ENCODE measurements at regions not wholly inside any gene's neighbourhood (a gene's known extent, or its start where the extent isn't known, plus 50 kb on each side); places are given as distances from the start of the nearest gene placed in this dataset.

DNA sequence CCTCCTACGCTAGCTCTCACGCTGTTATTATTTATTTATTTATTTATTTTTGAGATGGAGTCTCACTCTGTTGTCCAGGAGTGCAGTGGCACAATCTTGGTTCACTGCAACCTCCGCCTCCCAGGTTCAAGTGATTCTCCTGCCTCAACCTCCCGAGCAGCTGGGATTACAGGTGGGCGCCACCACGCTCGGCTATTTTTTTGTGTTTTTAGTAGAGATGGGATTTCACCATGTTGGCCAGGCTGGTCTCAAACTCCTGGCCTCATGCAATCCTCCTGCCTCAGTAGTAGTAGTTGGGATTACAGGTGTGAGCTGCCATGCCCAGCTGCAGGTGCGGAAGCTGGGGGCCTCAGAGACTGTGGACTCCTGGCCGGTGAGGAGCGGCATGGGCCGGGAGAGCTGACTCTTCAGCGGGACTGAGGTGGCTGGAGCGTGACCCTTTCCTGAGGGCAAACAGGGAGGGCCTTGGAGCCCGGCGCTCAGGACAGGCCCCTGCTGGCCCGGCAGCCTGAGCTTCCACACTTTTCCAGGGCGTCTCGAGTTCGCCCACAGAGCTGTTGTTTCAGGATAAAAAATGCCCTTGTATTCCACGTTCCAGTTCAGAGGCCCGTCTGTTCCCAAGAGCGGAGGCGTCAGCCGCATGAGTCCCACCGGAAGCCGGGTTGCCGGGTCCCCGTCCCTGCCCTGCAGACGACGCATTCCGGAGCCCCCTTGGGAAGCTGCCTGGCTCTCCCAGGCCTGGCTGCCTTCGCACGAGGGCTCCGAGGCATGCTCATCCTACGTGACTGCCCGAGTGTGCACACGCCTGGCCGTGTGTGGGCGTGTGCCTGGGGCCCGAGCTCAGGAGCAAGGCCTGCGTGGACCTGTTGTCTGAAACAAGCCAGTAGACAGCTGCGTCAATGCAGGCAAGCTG, 126.2 kb downstream of the SIK1 start:
- Histone ChIP-seq H3F3A (ENCODE audit: low read depth) (no peaks in the 10 kb centered on the region), H3K36me3 (no peaks in the 10 kb centered on the region), H3K9me3 (ENCODE audit: low read depth) (no peaks in the 10 kb centered on the region), H2AFZ (replicated peaks) (no peak overlapping the region), H3K79me2 (ENCODE audit: low read depth) (no peaks in the 10 kb centered on the region), H3K9ac (no peak overlapping the region), H3K4me1 (no peaks in the 10 kb centered on the region), H3K27ac (no peak overlapping the region), H4K20me1 (ENCODE audit: low read depth) (no peaks in the 10 kb centered on the region), H3K27me3 (no peaks in the 10 kb centered on the region), H3K4me2 (no peak overlapping the region), H3K4me3 (no peak overlapping the region)
- H3K4me1 Mint-ChIP-seq = peaks cover 34% of the 10 kb centered on the region
- no peak for DNase-seq (ENCODE audit: low spot score)
- H3K27ac Mint-ChIP-seq = no peak overlapping the region
- no peak overlapping the region for H3K4me3 Mint-ChIP-seq
- TF ChIP-seq EZH2phosphoT487 (IDR thresholded peaks at IDR 0.05) = no peak
- TF ChIP-seq, protein P1, sequence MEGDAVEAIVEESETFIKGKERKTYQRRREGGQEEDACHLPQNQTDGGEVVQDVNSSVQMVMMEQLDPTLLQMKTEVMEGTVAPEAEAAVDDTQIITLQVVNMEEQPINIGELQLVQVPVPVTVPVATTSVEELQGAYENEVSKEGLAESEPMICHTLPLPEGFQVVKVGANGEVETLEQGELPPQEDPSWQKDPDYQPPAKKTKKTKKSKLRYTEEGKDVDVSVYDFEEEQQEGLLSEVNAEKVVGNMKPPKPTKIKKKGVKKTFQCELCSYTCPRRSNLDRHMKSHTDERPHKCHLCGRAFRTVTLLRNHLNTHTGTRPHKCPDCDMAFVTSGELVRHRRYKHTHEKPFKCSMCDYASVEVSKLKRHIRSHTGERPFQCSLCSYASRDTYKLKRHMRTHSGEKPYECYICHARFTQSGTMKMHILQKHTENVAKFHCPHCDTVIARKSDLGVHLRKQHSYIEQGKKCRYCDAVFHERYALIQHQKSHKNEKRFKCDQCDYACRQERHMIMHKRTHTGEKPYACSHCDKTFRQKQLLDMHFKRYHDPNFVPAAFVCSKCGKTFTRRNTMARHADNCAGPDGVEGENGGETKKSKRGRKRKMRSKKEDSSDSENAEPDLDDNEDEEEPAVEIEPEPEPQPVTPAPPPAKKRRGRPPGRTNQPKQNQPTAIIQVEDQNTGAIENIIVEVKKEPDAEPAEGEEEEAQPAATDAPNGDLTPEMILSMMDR (IDR thresholded peaks at IDR 0.05) = no peak
- TF ChIP-seq EZH2 (IDR thresholded peaks at IDR 0.05) = no peak
- peaks cover 13% of the 10 kb centered on the region for H3K27me3 Mint-ChIP-seq (ENCODE audit: insufficient read depth, low read depth)
- H3K9me3 Mint-ChIP-seq = peaks cover 2% of the 10 kb centered on the region
- H3K36me3 Mint-ChIP-seq = no peaks in the 10 kb centered on the region

GRCh38 chr21:43299441-43300277, 127.3 kb downstream of the SIK1 start:
- Histone ChIP-seq H3K27me3 (no peaks in the 10 kb centered on the region), H2AFZ (replicated peaks) (no peak overlapping the region), H3K79me2 (ENCODE audit: low read depth) (no peaks in the 10 kb centered on the region), H3K27ac (no peak overlapping the region), H3K4me2 (no peak overlapping the region), H3K36me3 (no peaks in the 10 kb centered on the region), H4K20me1 (ENCODE audit: low read depth) (no peaks in the 10 kb centered on the region), H3K4me1 (no peaks in the 10 kb centered on the region), H3K9me3 (ENCODE audit: low read depth) (no peaks in the 10 kb centered on the region), H3K9ac (no peak overlapping the region), H3F3A (ENCODE audit: low read depth) (no peaks in the 10 kb centered on the region), H3K4me3 (no peak overlapping the region)
- H3K27ac Mint-ChIP-seq = peak overlapping the region; percentile 58
- H3K36me3 Mint-ChIP-seq = no peaks in the 10 kb centered on the region
- peaks cover 5% of the 10 kb centered on the region for H3K9me3 Mint-ChIP-seq
- DNase-seq (ENCODE audit: low spot score) = no peak
- H3K4me3 Mint-ChIP-seq = no peak overlapping the region
- TF ChIP-seq EZH2 (IDR thresholded peaks at IDR 0.05) (no peak), EZH2phosphoT487 (IDR thresholded peaks at IDR 0.05) (no peak)
- TF ChIP-seq, protein P1 (IDR thresholded peaks at IDR 0.05) = no peak
- peaks cover 34% of the 10 kb centered on the region for H3K4me1 Mint-ChIP-seq
- H3K27me3 Mint-ChIP-seq (ENCODE audit: insufficient read depth, low read depth) = peaks cover 13% of the 10 kb centered on the region

DNA sequence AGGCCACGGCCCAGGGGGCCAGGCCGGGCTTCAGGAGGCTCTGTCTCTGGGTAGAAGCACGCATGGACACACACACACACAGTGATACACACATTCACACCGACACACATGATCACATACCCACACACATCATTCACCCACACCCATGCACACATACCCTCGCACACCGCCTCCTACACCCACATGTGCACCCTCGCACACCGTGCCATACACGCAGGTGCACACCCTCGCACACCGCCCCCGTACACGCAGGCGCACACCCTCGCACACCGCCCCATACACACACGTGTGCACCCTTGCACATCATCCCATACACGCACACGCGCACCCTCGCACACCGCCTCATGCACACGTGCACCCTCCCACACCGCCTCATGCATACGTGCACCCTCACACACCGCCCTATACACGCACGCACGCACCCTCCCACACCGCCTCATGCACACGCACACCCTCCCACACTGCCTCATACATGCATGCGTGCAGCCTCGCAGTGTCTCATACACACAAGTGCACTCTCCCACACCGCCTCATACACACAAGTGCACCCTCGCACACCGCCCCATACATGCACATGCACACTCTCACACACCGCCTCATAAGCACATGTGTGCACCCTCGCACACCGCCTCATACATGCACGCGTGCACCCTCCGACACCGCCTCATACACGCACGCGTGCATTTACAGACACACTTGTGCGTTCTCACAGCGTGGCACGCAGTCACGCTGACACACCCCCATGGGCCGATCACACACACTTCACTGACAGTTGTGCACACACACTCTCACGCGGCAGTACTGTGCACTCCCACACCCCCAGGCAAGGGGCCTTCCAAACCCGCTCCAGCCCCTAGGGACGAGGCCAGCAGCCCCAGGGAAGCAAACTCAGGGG, 128.1 kb downstream of the SIK1 start:
- H3F3A ChIP-seq (ENCODE audit: low read depth) = no peaks in the 10 kb centered on the region
- no peak overlapping the region for H3K4me3 ChIP-seq
- Mint-ChIP-seq H3K27ac (peak overlapping the region; percentile 58), H3K4me3 (peak overlapping the region; percentile 21), H3K4me1 (peaks cover 28% of the 10 kb centered on the region), H3K27me3 (ENCODE audit: insufficient read depth, low read depth) (peaks cover 13% of the 10 kb centered on the region), H3K36me3 (no peaks in the 10 kb centered on the region), H3K9me3 (peaks cover 5% of the 10 kb centered on the region)
- no peak for TF ChIP-seq EZH2 (IDR thresholded peaks at IDR 0.05)
- TF ChIP-seq, protein P1 (IDR thresholded peaks at IDR 0.05) = no peak
- no peak for TF ChIP-seq EZH2phosphoT487 (IDR thresholded peaks at IDR 0.05)
- H3K4me2 ChIP-seq = no peak overlapping the region
- no peaks in the 10 kb centered on the region for H3K9me3 ChIP-seq (ENCODE audit: low read depth)
- H3K9ac ChIP-seq = no peak overlapping the region
- no peaks in the 10 kb centered on the region for H3K27me3 ChIP-seq
- no peak overlapping the region for H3K27ac ChIP-seq
- no peaks in the 10 kb centered on the region for H3K4me1 ChIP-seq
- DNase-seq (ENCODE audit: low spot score) = no peak
- no peaks in the 10 kb centered on the region for H3K79me2 ChIP-seq (ENCODE audit: low read depth)
- no peaks in the 10 kb centered on the region for H3K36me3 ChIP-seq
- no peak overlapping the region for H2AFZ ChIP-seq (replicated peaks)
- H4K20me1 ChIP-seq (ENCODE audit: low read depth) = no peaks in the 10 kb centered on the region
